Endothelial cell (in vitro differentiated cells): ENCODE measurements at regions not wholly inside any gene's neighbourhood (a gene's known extent, or its start where the extent isn't known, plus 50 kb on each side); places are given as distances from the start of the nearest gene placed in this dataset.

Source experiments
- DNase-seq: peaks from one replicate; pipeline ENCODE4 v3.0.0; 2021; ENCODE audit warnings: low spot score
- H3K27ac Mint-ChIP-seq: one replicate; pipeline ENCODE4 v1.8.0; 2021; ENCODE audit warnings: mixed read lengths, inconsistent platforms; ENCODE audit not compliant: unreplicated experiment
- H3K27me3 Mint-ChIP-seq: one replicate; pipeline ENCODE4 v1.8.0; 2021; ENCODE audit warnings: mild to moderate bottlenecking, moderate library complexity, mixed read lengths, inconsistent platforms; ENCODE audit not compliant: unreplicated experiment
- H3K36me3 Mint-ChIP-seq: one replicate; pipeline ENCODE4 v1.8.0; 2021; ENCODE audit warnings: mild to moderate bottlenecking, low read depth, mixed read lengths, inconsistent platforms; ENCODE audit not compliant: unreplicated experiment
- H3K4me1 Mint-ChIP-seq: one replicate; pipeline ENCODE4 v1.8.0; 2021; ENCODE audit warnings: mild to moderate bottlenecking, mixed read lengths, inconsistent platforms; ENCODE audit not compliant: unreplicated experiment
- H3K4me3 Mint-ChIP-seq: one replicate; pipeline ENCODE4 v1.8.0; 2021; ENCODE audit warnings: mild to moderate bottlenecking, mixed read lengths, inconsistent platforms; ENCODE audit not compliant: unreplicated experiment
- H3K9me3 Mint-ChIP-seq: one replicate; pipeline ENCODE4 v1.8.0; 2021; ENCODE audit warnings: mixed read lengths, inconsistent platforms; ENCODE audit not compliant: unreplicated experiment
- CTCF ChIP-seq: fragments of 200-600 bp; sonication (generic); IDR thresholded peaks from one replicate; pipeline ENCODE4 v1.5.0; 2021; ENCODE audit warnings: antibody characterized with exemption; ENCODE audit not compliant: unreplicated experiment

GRCh38 chr6:14681699-14682487, 564.0 kb upstream of the JARID2 start:
- H3K4me1 Mint-ChIP-seq: peaks cover 5% of the 10 kb centered on the region
- no peak for DNase-seq
- no peak for TF ChIP-seq CTCF
- no peak overlapping the region for H3K27ac Mint-ChIP-seq
- no peak overlapping the region for H3K4me3 Mint-ChIP-seq
- H3K27me3 Mint-ChIP-seq: peaks cover 2% of the 10 kb centered on the region
- H3K36me3 Mint-ChIP-seq: no peaks in the 10 kb centered on the region
- no peaks in the 10 kb centered on the region for H3K9me3 Mint-ChIP-seq

- Mint-ChIP-seq H3K36me3 (no peaks in the 10 kb centered on the region), H3K27me3 (peaks cover 2% of the 10 kb centered on the region), H3K27ac (no peak overlapping the region), H3K9me3 (no peaks in the 10 kb centered on the region), H3K4me1 (peaks cover 5% of the 10 kb centered on the region), H3K4me3 (no peak overlapping the region)
- DNase-seq: no peak
- no peak for TF ChIP-seq CTCF
Observed at GRCh38 chr6:14682812-14683211, 563.1 kb upstream of the JARID2 start.

DNA sequence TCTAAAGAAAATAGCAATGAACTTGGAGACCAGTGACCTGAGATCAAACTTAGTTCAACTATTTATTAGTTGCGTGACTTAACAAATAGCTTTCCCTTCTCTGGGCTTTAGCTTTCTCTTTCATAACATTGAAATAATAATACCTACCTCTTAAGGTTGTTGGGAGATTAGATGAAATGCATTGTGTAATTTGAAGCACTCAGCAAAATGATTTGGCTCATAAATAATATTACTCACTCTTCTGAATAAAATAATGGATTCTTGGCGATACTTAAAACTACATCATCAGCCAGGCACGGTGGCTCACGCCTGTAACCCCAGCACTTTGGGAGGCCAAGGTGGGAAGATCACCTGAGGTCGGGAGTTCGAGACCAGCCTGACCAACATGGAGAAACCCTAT, 556.2 kb upstream of the JARID2 start:
- no peak for TF ChIP-seq CTCF
- H3K36me3 Mint-ChIP-seq: no peaks in the 10 kb centered on the region
- H3K4me3 Mint-ChIP-seq: no peak overlapping the region
- DNase-seq: no peak
- H3K4me1 Mint-ChIP-seq: peaks cover 1% of the 10 kb centered on the region
- H3K9me3 Mint-ChIP-seq: no peaks in the 10 kb centered on the region
- no peaks in the 10 kb centered on the region for H3K27me3 Mint-ChIP-seq
- no peak overlapping the region for H3K27ac Mint-ChIP-seq

DNA sequence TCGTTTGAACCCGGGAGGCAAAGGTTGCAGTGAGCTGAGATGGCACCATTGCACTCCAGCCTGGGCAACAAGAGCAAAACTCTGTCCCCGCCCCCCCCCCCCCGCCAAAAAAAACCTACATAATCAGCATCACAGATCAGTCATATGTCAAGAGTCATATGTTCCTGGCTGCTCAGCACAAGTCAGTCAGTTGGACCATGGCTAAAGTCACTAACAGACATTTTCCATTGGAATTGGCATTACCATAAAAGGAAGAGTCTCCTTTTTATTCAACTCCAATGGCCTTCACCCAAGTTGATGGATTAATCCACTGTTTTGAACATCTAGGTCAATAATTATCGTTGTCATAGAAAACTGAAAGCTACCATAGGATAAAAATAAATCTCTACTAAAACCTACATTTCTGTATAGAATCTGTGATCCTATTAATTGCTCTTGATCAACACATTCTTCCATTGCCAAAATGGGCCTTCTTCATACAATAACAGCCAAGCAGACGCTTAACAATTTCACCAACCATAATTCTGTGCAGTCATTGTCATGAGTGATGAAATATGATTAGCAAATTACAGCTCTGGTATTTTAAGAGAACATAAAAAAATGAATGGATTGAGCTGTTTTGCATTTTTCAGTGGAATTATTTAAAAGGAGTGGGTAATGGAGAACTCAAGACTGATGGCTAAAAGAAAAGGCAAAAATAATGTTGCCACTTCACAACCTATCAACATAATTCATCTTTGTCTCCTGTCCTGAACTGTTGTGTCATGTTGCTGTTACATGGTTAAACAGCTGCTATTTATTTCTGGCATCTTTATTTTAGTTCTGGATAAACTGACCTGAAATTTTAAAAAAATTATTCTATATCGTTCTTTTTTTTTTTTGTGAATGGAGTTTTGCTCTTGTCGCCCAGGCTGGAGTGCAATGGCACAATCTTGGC, 555.5 kb upstream of the JARID2 start:
- TF ChIP-seq CTCF: no peak
- Mint-ChIP-seq H3K9me3 (no peaks in the 10 kb centered on the region), H3K27me3 (no peaks in the 10 kb centered on the region), H3K36me3 (no peaks in the 10 kb centered on the region), H3K4me3 (no peak overlapping the region), H3K4me1 (peaks cover 4% of the 10 kb centered on the region), H3K27ac (no peak overlapping the region)
- DNase-seq: no peak
